SK-N-SH (cell line): ENCODE measurements at regions not wholly inside any gene's neighbourhood (a gene's known extent, or its start where the extent isn't known, plus 50 kb on each side); places are given as distances from the start of the nearest gene placed in this dataset.

Experiments used
- CTCF ChIA-PET: fragments of 300-600, 350-600 bp; formaldehyde crosslinking; extraction: SDS; loops from one replicate; lab custom pipeline; 2021; lab: Yijun Ruan, JAX
- POLR2A ChIA-PET: fragments of 350-600 bp; sonication (Branson Sonifier 250); formaldehyde crosslinking; extraction: SDS; loops from one replicate; lab custom pipeline; 2020; ENCODE audit warnings: antibody characterized with exemption, inconsistent platforms; lab: Yijun Ruan, JAX
- DNase-seq: peaks from one replicate; pipeline ENCODE4 v3.0.0; 2012
- H2AFZ ChIP-seq: fragments of 200-600 bp; sonication (generic); 2 replicates; pipeline ENCODE4 v1.8.1; 2016; ENCODE audit warnings: antibody characterized with exemption, mild to moderate bottlenecking, low read depth
- H3F3A ChIP-seq: fragments of 200-600 bp; sonication (generic); replicated peaks from 2 replicates; pipeline ENCODE3; 2016; ENCODE audit warnings: antibody characterized with exemption, mild to moderate bottlenecking; ENCODE audit not compliant: insufficient read depth
- H3K27ac ChIP-seq, 2 experiments: fragments of 200-500 bp in 1 of 2; fragments of 200-600 bp in 1 of 2; sonication (Bioruptor generic) in 1 of 2; sonication (generic), shearing (Covaris generic) in 1 of 2; 2 replicates each; pipeline versions ENCODE4 v1.5.1 to v1.6.1; 2014 to 2016; ENCODE audit warnings: low read depth in 2 of 2, inconsistent platforms in 1 of 2, low read length in 1 of 2, mild to moderate bottlenecking in 1 of 2, mixed read lengths in 1 of 2
- H3K27me3 ChIP-seq: fragments of 200-600 bp; sonication (generic), shearing (Covaris generic); 2 replicates; pipeline ENCODE4 v1.6.1; 2016; ENCODE audit warnings: mixed run types; ENCODE audit not compliant: insufficient read depth
- H3K36me3 ChIP-seq, 2 experiments: fragments of 200-500 bp in 1 of 2; fragments of 200-600 bp in 1 of 2; sonication (Bioruptor generic) in 1 of 2; sonication (generic) in 1 of 2; replicated peaks in 1 of 2; 2 replicates each; pipeline versions ENCODE3 to v1.5.1; 2014 to 2016; ENCODE audit warnings: low read length in 1 of 2, mild to moderate bottlenecking in 1 of 2; ENCODE audit not compliant: insufficient read depth in 2 of 2, control insufficient read depth in 1 of 2
- H3K4me1 ChIP-seq, 2 experiments: fragments of 200-500 bp in 1 of 2; fragments of 200-600 bp in 1 of 2; sonication (Bioruptor generic) in 1 of 2; sonication (generic), shearing (Covaris generic) in 1 of 2; 2 replicates each; pipeline versions ENCODE4 v1.5.1 to v1.6.1; 2014 to 2016; ENCODE audit warnings: low read depth in 1 of 2, low read length in 1 of 2, mixed run types in 1 of 2; ENCODE audit not compliant: insufficient read depth in 2 of 2, control insufficient read depth in 1 of 2
- H3K4me2 ChIP-seq: fragments of 200-600 bp; sonication (generic), shearing (Covaris generic); 2 replicates; pipeline ENCODE4 v1.6.1; 2017; ENCODE audit warnings: mixed run types
- H3K4me3 ChIP-seq, 2 experiments: fragments of 200-500 bp in 1 of 2; fragments of 200-600 bp in 1 of 2; sonication (Bioruptor generic) in 1 of 2; sonication (generic), shearing (Covaris generic) in 1 of 2; 2 replicates each; pipeline versions ENCODE4 v1.5.1 to v1.8.1; 2014 to 2016; ENCODE audit warnings: low read depth in 2 of 2, inconsistent platforms in 1 of 2, low read length in 1 of 2, mild to moderate bottlenecking in 1 of 2, mixed read lengths in 1 of 2, moderate library complexity in 1 of 2
- H3K79me2 ChIP-seq: fragments of 200-600 bp; sonication (generic); 2 replicates; pipeline ENCODE4 v1.8.1; 2017; ENCODE audit warnings: mild to moderate bottlenecking; ENCODE audit not compliant: insufficient read depth
- H3K9ac ChIP-seq: fragments of 200-600 bp; sonication (generic); 2 replicates; pipeline ENCODE4 v1.6.1; 2017; ENCODE audit warnings: mixed run types
- H3K9me2 ChIP-seq: fragments of 200-600 bp; sonication (generic); 2 replicates; pipeline ENCODE4 v1.6.1; 2017; ENCODE audit warnings: mixed run types
- H3K9me3 ChIP-seq: fragments of 200-600 bp; sonication (generic); 2 replicates; pipeline ENCODE4 v1.6.1; 2017; ENCODE audit warnings: mixed run types, mild to moderate bottlenecking, moderate library complexity
- H4K20me1 ChIP-seq: fragments of 200-600 bp; sonication (generic); 2 replicates; pipeline ENCODE4 v1.6.1; 2017; ENCODE audit warnings: mild to moderate bottlenecking, mixed run types; ENCODE audit not compliant: insufficient read depth
- CHD2 ChIP-seq: fragments of 150-350 bp; IDR thresholded peaks from 2 replicates; pipeline ENCODE4 v1.6.1; 2018; ENCODE audit warnings: low read length; ENCODE audit not compliant: partially characterized antibody
- ELF1 ChIP-seq: IDR thresholded peaks from 2 replicates; pipeline ENCODE4 v1.4.0; 2012
- EP300 ChIP-seq, 2 experiments: IDR thresholded peaks; 2 replicates each; pipeline versions ENCODE4 v1.4.0 to v1.6.1; 2012; ENCODE audit warnings: borderline replicate concordance in 1 of 2, low read depth in 1 of 2, low read length in 1 of 2
- FOXJ3 ChIP-seq: sonication (generic); formaldehyde crosslinking; IDR thresholded peaks from 2 replicates; pipeline ENCODE4 v1.5.1; 2020; ENCODE audit warnings: mild to moderate bottlenecking, missing genetic modification reagents
- FOXM1 ChIP-seq: IDR thresholded peaks from 2 replicates; pipeline ENCODE4 v1.4.0; 2012; ENCODE audit warnings: low read depth, mild to moderate bottlenecking
- JUND ChIP-seq: IDR thresholded peaks from 2 replicates; pipeline ENCODE4 v1.4.0; 2012
- MXI1 ChIP-seq: IDR thresholded peaks from 2 replicates; pipeline ENCODE4 v1.6.1; 2012; ENCODE audit warnings: mild to moderate bottlenecking, low read depth, low read length, improper control_type of control experiment
- NFIC ChIP-seq: IDR thresholded peaks from 2 replicates; pipeline ENCODE4 v1.4.0; 2012; ENCODE audit warnings: borderline replicate concordance
- RAD21 ChIP-seq: IDR thresholded peaks from 2 replicates; pipeline ENCODE4 v1.6.1; 2012; ENCODE audit warnings: mild to moderate bottlenecking, low read length
- RCOR1 ChIP-seq: fragments of 150-350 bp; IDR thresholded peaks from 2 replicates; pipeline ENCODE4 v1.6.1; 2017; ENCODE audit warnings: antibody characterized with exemption, low read length
- RFX5 ChIP-seq: IDR thresholded peaks from 2 replicates; pipeline ENCODE4 v1.6.1; 2012; ENCODE audit warnings: mild to moderate bottlenecking, improper control_type of control experiment, low read length
- RXRA ChIP-seq: IDR thresholded peaks from 2 replicates; pipeline ENCODE4 v1.4.0; 2012; ENCODE audit warnings: low read depth, mild to moderate bottlenecking, borderline replicate concordance
- SIN3A ChIP-seq: IDR thresholded peaks from 2 replicates; pipeline ENCODE4 v1.6.1; 2012; ENCODE audit warnings: low read depth, mild to moderate bottlenecking, low read length, moderate library complexity, borderline replicate concordance
- SMC3 ChIP-seq: IDR thresholded peaks from 2 replicates; pipeline ENCODE4 v1.6.1; 2012; ENCODE audit warnings: low read depth, low read length, improper control_type of control experiment
- TAF1 ChIP-seq: IDR thresholded peaks from 2 replicates; pipeline ENCODE4 v1.6.1; 2012; ENCODE audit warnings: low read depth, mild to moderate bottlenecking, low read length, moderate library complexity, borderline replicate concordance
- WGBS: methylation state at CpG from one replicate; pipeline ENCODE4 v1.1.6; 2017; ENCODE audit warnings: low lambda C conversion rate; 5-methylcytosine and 5-hydroxymethylcytosine counted together
- TF ChIP-seq, protein P1 (sequence below): IDR thresholded peaks from 2 replicates; pipeline ENCODE4 v1.4.0; 2012; ENCODE audit warnings: low read depth, borderline replicate concordance
- TF ChIP-seq, protein P2 (sequence below): fragments of 150-350 bp; IDR thresholded peaks from 2 replicates; pipeline ENCODE4 v1.6.1; 2016; ENCODE audit warnings: mild to moderate bottlenecking, low read depth, low read length
- TF ChIP-seq, protein P3 (sequence below): fragments of 200-600 bp; sonication (generic); IDR thresholded peaks from 2 replicates; pipeline ENCODE4 v1.6.1; 2017; ENCODE audit warnings: antibody characterized with exemption, mild to moderate bottlenecking, moderate library complexity

DNA sequence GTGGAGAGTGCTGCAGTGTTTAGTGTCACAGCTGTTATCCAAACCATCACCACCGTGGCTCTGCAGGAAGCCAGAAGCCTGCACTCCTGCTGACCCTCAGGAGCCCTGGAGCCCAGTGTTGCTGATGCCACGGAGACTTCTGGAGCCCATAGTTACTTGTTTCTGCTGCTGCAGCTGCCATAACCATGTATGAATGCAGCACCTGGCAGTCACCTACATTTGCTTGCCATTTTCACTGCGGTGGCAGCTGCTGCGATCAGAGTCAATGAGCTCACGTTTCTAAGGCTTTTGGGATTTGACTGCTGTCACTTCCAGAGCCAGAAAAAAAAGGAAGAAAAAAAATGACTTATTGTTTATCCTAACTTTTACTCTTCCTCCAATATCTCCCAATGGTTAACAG is 299.2 kb upstream of the THRB start (continued):
- no peak for TF ChIP-seq RXRA

DNA sequence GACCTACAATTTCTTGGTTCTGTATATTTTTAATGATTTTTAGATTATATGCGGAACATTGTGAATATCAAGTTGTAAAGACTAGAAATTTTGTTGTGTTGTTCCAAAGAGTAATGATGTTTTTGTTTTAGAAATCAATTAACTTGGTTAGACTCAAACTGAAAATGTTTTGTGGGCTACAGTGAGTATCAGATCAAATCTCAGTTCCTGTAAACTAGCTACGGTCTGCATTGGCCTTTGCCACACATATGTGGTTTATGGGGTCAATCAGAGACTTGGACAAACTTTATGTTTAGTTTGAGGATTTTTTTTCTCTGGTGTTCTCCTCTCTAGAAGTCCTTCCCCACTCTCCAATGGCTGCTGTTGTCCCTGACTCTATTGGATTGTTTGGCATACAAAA is 308.0 kb upstream of the THRB start:
- no peak overlapping the region for H3K27ac ChIP-seq
- ChIA-PET CTCF (no interaction called here), POLR2A (no interaction called here)
- H3K9ac ChIP-seq, result no peak overlapping the region
- DNase-seq, result no peak
- no peaks in the 10 kb centered on the region for H3F3A ChIP-seq
- H3K4me1 ChIP-seq, result no peaks in the 10 kb centered on the region; a peak in 1 of 4 replicates
- no peaks in the 10 kb centered on the region for H3K79me2 ChIP-seq
- no peaks in the 10 kb centered on the region for H3K36me3 ChIP-seq
- no peak overlapping the region for H3K4me3 ChIP-seq
- 53% methylated on average over 2 of the region's 2 CpGs for WGBS
- H3K9me3 ChIP-seq, result no peaks in the 10 kb centered on the region
- no peaks in the 10 kb centered on the region for H3K9me2 ChIP-seq
- H3K4me2 ChIP-seq, result no peak overlapping the region
- H2AFZ ChIP-seq, result no peak overlapping the region
- TF ChIP-seq FOXM1, result no peak
- TF ChIP-seq TAF1, result no peak
- no peak for TF ChIP-seq NFIC
- no peak for TF ChIP-seq RFX5
- no peak for TF ChIP-seq MXI1
- no peak for TF ChIP-seq ELF1
- no peak for TF ChIP-seq RCOR1
- no peak for TF ChIP-seq CHD2
- TF ChIP-seq, protein P1, sequence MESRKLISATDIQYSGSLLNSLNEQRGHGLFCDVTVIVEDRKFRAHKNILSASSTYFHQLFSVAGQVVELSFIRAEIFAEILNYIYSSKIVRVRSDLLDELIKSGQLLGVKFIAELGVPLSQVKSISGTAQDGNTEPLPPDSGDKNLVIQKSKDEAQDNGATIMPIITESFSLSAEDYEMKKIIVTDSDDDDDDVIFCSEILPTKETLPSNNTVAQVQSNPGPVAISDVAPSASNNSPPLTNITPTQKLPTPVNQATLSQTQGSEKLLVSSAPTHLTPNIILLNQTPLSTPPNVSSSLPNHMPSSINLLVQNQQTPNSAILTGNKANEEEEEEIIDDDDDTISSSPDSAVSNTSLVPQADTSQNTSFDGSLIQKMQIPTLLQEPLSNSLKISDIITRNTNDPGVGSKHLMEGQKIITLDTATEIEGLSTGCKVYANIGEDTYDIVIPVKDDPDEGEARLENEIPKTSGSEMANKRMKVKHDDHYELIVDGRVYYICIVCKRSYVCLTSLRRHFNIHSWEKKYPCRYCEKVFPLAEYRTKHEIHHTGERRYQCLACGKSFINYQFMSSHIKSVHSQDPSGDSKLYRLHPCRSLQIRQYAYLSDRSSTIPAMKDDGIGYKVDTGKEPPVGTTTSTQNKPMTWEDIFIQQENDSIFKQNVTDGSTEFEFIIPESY, result no peak
- TF ChIP-seq, protein P2, sequence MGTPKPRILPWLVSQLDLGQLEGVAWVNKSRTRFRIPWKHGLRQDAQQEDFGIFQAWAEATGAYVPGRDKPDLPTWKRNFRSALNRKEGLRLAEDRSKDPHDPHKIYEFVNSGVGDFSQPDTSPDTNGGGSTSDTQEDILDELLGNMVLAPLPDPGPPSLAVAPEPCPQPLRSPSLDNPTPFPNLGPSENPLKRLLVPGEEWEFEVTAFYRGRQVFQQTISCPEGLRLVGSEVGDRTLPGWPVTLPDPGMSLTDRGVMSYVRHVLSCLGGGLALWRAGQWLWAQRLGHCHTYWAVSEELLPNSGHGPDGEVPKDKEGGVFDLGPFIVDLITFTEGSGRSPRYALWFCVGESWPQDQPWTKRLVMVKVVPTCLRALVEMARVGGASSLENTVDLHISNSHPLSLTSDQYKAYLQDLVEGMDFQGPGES, result no peak
- TF ChIP-seq SMC3, result no peak
- TF ChIP-seq JUND, result no peak
- no peak for TF ChIP-seq RAD21
- TF ChIP-seq SIN3A, result no peak
- no peak for TF ChIP-seq EP300 (IDR thresholded peaks at IDR 0.05; ENCODE audit: borderline replicate concordance in 1 of 2, low read depth in 1 of 2, low read length in 1 of 2)
- TF ChIP-seq, protein P3, sequence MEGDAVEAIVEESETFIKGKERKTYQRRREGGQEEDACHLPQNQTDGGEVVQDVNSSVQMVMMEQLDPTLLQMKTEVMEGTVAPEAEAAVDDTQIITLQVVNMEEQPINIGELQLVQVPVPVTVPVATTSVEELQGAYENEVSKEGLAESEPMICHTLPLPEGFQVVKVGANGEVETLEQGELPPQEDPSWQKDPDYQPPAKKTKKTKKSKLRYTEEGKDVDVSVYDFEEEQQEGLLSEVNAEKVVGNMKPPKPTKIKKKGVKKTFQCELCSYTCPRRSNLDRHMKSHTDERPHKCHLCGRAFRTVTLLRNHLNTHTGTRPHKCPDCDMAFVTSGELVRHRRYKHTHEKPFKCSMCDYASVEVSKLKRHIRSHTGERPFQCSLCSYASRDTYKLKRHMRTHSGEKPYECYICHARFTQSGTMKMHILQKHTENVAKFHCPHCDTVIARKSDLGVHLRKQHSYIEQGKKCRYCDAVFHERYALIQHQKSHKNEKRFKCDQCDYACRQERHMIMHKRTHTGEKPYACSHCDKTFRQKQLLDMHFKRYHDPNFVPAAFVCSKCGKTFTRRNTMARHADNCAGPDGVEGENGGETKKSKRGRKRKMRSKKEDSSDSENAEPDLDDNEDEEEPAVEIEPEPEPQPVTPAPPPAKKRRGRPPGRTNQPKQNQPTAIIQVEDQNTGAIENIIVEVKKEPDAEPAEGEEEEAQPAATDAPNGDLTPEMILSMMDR, result no peak
- no peak for TF ChIP-seq FOXJ3 (CRISPR knock-in tag)
- H4K20me1 ChIP-seq, result no peaks in the 10 kb centered on the region
- no peaks in the 10 kb centered on the region for H3K27me3 ChIP-seq
